ENCODE measurements at regions not wholly inside any gene's neighbourhood (a gene's known extent, or its start where the extent isn't known, plus 50 kb on each side); places are given as distances from the start of the nearest gene placed in this dataset.

DNA sequence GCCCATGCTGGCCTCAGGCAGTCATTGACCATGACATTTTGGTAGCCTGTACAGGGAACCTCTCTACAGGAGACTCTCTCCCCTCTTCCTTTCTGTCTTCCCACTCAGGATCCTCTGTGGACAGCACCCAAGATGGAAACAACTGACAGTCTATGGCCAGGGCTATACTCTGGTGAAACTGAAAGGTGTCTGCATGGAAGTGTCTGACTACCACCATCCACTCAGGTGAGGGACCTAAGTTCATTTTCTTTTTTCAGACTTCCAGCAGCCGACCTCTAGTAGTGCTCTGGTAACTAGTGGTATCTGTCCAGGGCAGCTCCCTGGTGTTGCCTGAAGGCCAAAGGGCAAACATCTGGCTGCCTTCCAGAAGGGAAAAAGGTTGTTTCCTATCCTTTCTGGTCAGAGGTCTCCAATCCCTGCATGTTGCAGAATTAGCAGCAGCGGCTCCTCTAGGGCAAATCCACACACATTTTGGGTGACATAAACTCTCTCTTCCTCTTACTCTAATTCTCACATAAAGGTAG, 804.5 kb downstream of the C4orf33 start:
- TF ChIP-seq, protein P1, sequence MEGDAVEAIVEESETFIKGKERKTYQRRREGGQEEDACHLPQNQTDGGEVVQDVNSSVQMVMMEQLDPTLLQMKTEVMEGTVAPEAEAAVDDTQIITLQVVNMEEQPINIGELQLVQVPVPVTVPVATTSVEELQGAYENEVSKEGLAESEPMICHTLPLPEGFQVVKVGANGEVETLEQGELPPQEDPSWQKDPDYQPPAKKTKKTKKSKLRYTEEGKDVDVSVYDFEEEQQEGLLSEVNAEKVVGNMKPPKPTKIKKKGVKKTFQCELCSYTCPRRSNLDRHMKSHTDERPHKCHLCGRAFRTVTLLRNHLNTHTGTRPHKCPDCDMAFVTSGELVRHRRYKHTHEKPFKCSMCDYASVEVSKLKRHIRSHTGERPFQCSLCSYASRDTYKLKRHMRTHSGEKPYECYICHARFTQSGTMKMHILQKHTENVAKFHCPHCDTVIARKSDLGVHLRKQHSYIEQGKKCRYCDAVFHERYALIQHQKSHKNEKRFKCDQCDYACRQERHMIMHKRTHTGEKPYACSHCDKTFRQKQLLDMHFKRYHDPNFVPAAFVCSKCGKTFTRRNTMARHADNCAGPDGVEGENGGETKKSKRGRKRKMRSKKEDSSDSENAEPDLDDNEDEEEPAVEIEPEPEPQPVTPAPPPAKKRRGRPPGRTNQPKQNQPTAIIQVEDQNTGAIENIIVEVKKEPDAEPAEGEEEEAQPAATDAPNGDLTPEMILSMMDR (IDR thresholded peaks at IDR 0.05): no peak
- no peak for TF ChIP-seq POLR2A (IDR thresholded peaks at IDR 0.05)
- intact Hi-C loops (cut with DNase I): no loop called here
- DNase-seq: no peak
- no peaks in the 10 kb centered on the region for H3K27me3 ChIP-seq
- no peaks in the 10 kb centered on the region for H3K36me3 ChIP-seq
- H3K9me3 ChIP-seq: no peaks in the 10 kb centered on the region
- 72 to 81% methylated on average over 2 of the region's 2 CpGs for WGBS, 2 donors
- no peak overlapping the region for H3K4me3 ChIP-seq
- H3K27ac ChIP-seq: no peak overlapping the region
- no peaks in the 10 kb centered on the region for H3K4me1 ChIP-seq

- Histone ChIP-seq H3K27me3 (no peaks in the 10 kb centered on the region), H3K4me1 (no peaks in the 10 kb centered on the region), H3K27ac (no peak overlapping the region), H3K9me3 (no peaks in the 10 kb centered on the region), H3K36me3 (no peaks in the 10 kb centered on the region), H3K4me3 (no peak overlapping the region)
- TF ChIP-seq, protein P1 (IDR thresholded peaks at IDR 0.05): no peak
- TF ChIP-seq POLR2A (IDR thresholded peaks at IDR 0.05): no peak
- intact Hi-C loops (cut with DNase I): no loop called here
- no peak for DNase-seq
- WGBS, 2 donors: 12 to 53% methylated on average over 1 of the region's 1 CpG
These were observed 805.3 kb downstream of the C4orf33 start for GRCh38 chr4:129901205-129901604.

DNA sequence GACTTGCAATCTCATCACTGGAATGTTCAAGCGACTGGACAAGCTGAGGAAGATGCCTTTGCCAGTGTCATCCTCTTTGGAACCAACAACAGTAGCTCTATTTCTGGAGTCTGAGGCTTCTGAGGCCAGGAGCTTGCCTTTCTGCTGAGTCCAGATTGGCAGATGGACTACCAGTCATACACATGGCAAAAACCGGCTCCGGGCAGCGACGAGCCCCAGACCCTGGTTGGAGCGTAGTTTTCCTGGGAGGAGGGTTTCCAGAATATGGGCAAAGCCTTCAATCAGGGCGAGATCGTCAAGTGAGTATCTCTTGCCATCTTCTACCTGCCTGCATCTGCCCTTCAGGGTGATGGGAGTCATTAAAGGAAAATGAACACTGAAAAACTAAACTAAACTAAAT, 807.9 kb downstream of the C4orf33 start:
- DNase-seq: no peak
- 68 to 83% methylated on average over 6 of the region's 8 CpGs for WGBS, 2 donors
- Histone ChIP-seq H3K9me3 (peaks cover 0 to 8% (median 0%) of the 10 kb centered on the region in 3 donors), H3K27ac (no peak overlapping the region), H3K36me3 (no peaks in the 10 kb centered on the region), H3K4me1 (no peaks in the 10 kb centered on the region), H3K4me3 (no peak overlapping the region), H3K27me3 (no peaks in the 10 kb centered on the region)
- intact Hi-C loops (cut with DNase I): no loop called here
- TF ChIP-seq POLR2A (IDR thresholded peaks at IDR 0.05): no peak
- TF ChIP-seq, protein P1 (IDR thresholded peaks at IDR 0.05): no peak

- H3K4me1 ChIP-seq: no peaks in the 10 kb centered on the region
- DNase-seq: no peak
- intact Hi-C loops (cut with DNase I): no loop called here
- WGBS, 2 donors: 19 to 28% methylated on average over 1 of the region's 1 CpG
- H3K9me3 ChIP-seq: peaks cover 0 to 8% (median 0%) of the 10 kb centered on the region in 3 donors
- no peak overlapping the region for H3K4me3 ChIP-seq
- H3K27me3 ChIP-seq: no peaks in the 10 kb centered on the region
- no peak for TF ChIP-seq POLR2A (IDR thresholded peaks at IDR 0.05)
- TF ChIP-seq, protein P1 (IDR thresholded peaks at IDR 0.05): no peak
- no peaks in the 10 kb centered on the region for H3K36me3 ChIP-seq
- H3K27ac ChIP-seq: no peak overlapping the region
These were observed 809.3 kb downstream of the C4orf33 start for GRCh38 chr4:129905256-129905655.

DNA sequence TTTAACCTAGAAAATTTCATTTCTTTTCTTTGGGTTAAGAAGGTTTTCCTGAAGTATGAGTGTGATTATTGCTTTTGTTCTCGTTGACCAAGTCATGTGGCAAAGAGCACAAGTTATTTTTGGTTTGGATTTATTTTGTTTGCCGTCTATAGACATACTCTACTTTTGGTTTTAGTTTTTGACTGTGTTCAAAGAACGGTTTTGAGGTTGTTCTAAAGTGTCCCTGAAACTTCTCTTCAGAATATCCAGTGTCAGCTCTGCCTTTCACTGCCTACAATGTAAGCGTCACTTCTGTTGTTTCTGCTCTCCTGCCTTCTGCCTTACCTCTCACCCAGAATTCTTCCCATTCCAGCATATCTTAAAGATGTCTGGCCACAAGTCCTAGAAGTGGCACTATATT, 812.2 kb downstream of the C4orf33 start:
- no peak for DNase-seq
- no peak for TF ChIP-seq POLR2A (IDR thresholded peaks at IDR 0.05)
- TF ChIP-seq, protein P1 (IDR thresholded peaks at IDR 0.05): no peak
- intact Hi-C loops (cut with DNase I): no loop called here
- Histone ChIP-seq H3K9me3 (peaks cover 0 to 8% (median 0%) of the 10 kb centered on the region in 3 donors), H3K27ac (no peak overlapping the region), H3K36me3 (no peaks in the 10 kb centered on the region), H3K27me3 (no peaks in the 10 kb centered on the region), H3K4me3 (no peak overlapping the region), H3K4me1 (no peaks in the 10 kb centered on the region)
- 55 to 60% methylated on average over 4 of the region's 4 CpGs for WGBS, 2 donors
